22Rv1 (cell line): ENCODE measurements at regions not wholly inside any gene's neighbourhood (a gene's known extent, or its start where the extent isn't known, plus 50 kb on each side); places are given as distances from the start of the nearest gene placed in this dataset.

Experiments used
- ZFX ChIP-seq: fragments of 450-650 bp; IDR thresholded peaks from 2 replicates; pipeline ENCODE4 v1.6.1; 2017; ENCODE audit warnings: antibody characterized with exemption, borderline replicate concordance
- TF ChIP-seq, protein P1 (sequence below): fragments of 450-650 bp; IDR thresholded peaks from 2 replicates; pipeline ENCODE4 v1.5.1; 2017; ENCODE audit warnings: mild to moderate bottlenecking

DNA sequence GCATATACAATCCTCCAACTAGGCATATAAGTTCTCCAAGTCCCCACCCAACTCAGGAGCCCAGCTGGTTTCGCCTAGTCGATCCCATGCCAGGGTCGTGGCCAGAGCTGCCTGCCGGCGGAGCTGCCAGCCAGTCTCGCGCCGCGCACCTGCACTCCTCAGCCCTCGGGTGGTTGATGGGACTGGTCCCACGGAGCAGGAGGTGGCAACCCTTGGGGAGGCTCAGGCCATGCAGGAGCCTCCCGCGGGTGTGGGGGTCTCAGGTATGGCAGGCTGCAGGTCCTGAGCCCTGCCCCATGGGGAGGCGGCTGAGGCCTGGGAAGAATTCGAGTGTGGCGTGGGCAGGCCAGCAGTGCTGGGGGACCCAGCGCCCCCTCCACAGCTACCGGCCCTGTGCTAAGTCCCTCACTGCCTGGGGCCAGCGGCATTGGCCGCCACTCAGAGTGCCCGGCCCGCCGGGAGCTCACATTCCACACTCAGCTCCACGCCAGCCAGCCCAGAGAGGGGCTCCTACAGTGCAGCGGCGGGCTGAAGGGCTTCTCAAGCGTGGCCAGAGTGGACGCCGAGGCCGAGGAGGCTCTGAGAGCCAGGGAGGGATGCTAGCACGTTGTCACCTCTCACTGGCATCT is 1086.4 kb upstream of the PCDH10 start:
- TF ChIP-seq, protein P1, sequence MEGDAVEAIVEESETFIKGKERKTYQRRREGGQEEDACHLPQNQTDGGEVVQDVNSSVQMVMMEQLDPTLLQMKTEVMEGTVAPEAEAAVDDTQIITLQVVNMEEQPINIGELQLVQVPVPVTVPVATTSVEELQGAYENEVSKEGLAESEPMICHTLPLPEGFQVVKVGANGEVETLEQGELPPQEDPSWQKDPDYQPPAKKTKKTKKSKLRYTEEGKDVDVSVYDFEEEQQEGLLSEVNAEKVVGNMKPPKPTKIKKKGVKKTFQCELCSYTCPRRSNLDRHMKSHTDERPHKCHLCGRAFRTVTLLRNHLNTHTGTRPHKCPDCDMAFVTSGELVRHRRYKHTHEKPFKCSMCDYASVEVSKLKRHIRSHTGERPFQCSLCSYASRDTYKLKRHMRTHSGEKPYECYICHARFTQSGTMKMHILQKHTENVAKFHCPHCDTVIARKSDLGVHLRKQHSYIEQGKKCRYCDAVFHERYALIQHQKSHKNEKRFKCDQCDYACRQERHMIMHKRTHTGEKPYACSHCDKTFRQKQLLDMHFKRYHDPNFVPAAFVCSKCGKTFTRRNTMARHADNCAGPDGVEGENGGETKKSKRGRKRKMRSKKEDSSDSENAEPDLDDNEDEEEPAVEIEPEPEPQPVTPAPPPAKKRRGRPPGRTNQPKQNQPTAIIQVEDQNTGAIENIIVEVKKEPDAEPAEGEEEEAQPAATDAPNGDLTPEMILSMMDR: no peak
- TF ChIP-seq ZFX: no peak
